Esophagus muscularis mucosa (tissue), 4 donors: ENCODE measurements at regions not wholly inside any gene's neighbourhood (a gene's known extent, or its start where the extent isn't known, plus 50 kb on each side); places are given as distances from the start of the nearest gene placed in this dataset.
"Not testable (repeated sequence)": the region's sequence is repeated elsewhere in the genome, so short reads cannot be mapped to it uniquely, and the experiment has no call there.

Source experiments
- DNase-seq: peaks from one replicate; pipeline ENCODE4 v3.0.0-alpha.2; 2017; ENCODE audit errors: extremely low spot score
- H3K27ac ChIP-seq, 4 donors: fragments of 200-600 bp; sonication (generic); replicated peaks in 1 of 4; 1 replicate in 3 of 4; 2 replicates in 1 of 4; pipeline ENCODE4 v1.5.1; 2016 to 2019; ENCODE audit warnings: mild to moderate bottlenecking in 1 of 4
- H3K27me3 ChIP-seq, 4 donors: fragments of 200-600 bp; sonication (generic); one replicate each; pipeline versions ENCODE4 v1.5.1 to v1.6.0; 2016 to 2019
- H3K36me3 ChIP-seq, 4 donors: fragments of 200-600 bp; sonication (generic); one replicate each; pipeline ENCODE4 v1.5.1; 2016 to 2019
- H3K4me1 ChIP-seq, 4 donors: fragments of 200-600 bp; sonication (generic); one replicate each; pipeline ENCODE4 v1.5.1; 2016 to 2019
- H3K4me3 ChIP-seq, 4 donors: fragments of 200-600 bp; sonication (generic); 1 replicate in 2 of 4; 2 replicates in 2 of 4; pipeline ENCODE4 v1.5.1; 2016 to 2019; ENCODE audit warnings: mild to moderate bottlenecking in 4 of 4, moderate library complexity in 1 of 4
- H3K9me3 ChIP-seq, 4 donors: fragments of 200-600 bp; sonication (generic); 1 replicate in 3 of 4; 2 replicates in 1 of 4; pipeline ENCODE4 v1.5.1; 2016 to 2019
- CTCF ChIP-seq, 3 experiments: fragments of 200-600 bp in 2 of 3; fragments of 450-650 bp in 1 of 3; sonication (generic) in 2 of 3; IDR thresholded peaks; one replicate each; pipeline ENCODE4 v1.5.1; 2017 to 2019; ENCODE audit warnings: antibody characterized with exemption in 3 of 3, mild to moderate bottlenecking in 2 of 3, moderate library complexity in 1 of 3
- EP300 ChIP-seq: sonication (generic); formaldehyde crosslinking; IDR thresholded peaks from one replicate; pipeline ENCODE4 v1.6.1; 2017; ENCODE audit warnings: antibody characterized with exemption
- POLR2A ChIP-seq: fragments of 450-650 bp; IDR thresholded peaks from one replicate; pipeline ENCODE4 v1.6.1; 2017; ENCODE audit warnings: antibody characterized with exemption, moderate library complexity, mild to moderate bottlenecking, low read depth
- POLR2AphosphoS5 ChIP-seq, 2 donors: sonication (generic); formaldehyde crosslinking; IDR thresholded peaks; one replicate each; pipeline ENCODE4 v1.6.1; 2017; ENCODE audit warnings: antibody characterized with exemption in 2 of 2
- WGBS: methylation state at CpG from one replicate; pipeline ENCODE4 v1.1.5; 2018; 5-methylcytosine and 5-hydroxymethylcytosine counted together
- intact Hi-C: fragments of 100-400 bp; cut with DNase I; formaldehyde crosslinking; loops from one replicate; pipeline ENCODE4 v1.15.1; 2023

- DNase-seq, result peak; percentile 78
- Histone ChIP-seq H3K27me3 (peaks cover 0 to 61% (median 0%) of the 10 kb centered on the region in 4 donors), H3K36me3 (no peaks in the 10 kb centered on the region), H3K4me1 (no peaks in the 10 kb centered on the region), H3K9me3 (no peaks in the 10 kb centered on the region), H3K4me3 (no peak overlapping the region), H3K27ac (no peak overlapping the region)
- no peak for TF ChIP-seq CTCF (IDR thresholded peaks at IDR 0.05)
- no peak for TF ChIP-seq POLR2AphosphoS5 (IDR thresholded peaks at IDR 0.05)
- TF ChIP-seq POLR2A, result no peak
- TF ChIP-seq EP300, result no peak
- intact Hi-C loops, result no loop called here
- 69% methylated on average over 5 of the region's 5 CpGs for WGBS
These were observed 63.8 kb upstream of the VPREB1 start for GRCh38 chr22:22180738-22181285.

- H3K27ac ChIP-seq, result no peak overlapping the region
- peak; percentile 39 for DNase-seq
- no peaks in the 10 kb centered on the region for H3K36me3 ChIP-seq
- TF ChIP-seq POLR2AphosphoS5 (IDR thresholded peaks at IDR 0.05) (no peak), EP300 (no peak), POLR2A (no peak), CTCF (IDR thresholded peaks at IDR 0.05) (no peak)
- H3K4me3 ChIP-seq, result no peak overlapping the region
- intact Hi-C loops, result no loop called here
- no peaks in the 10 kb centered on the region for H3K4me1 ChIP-seq
- H3K27me3 ChIP-seq, result peaks cover 0 to 59% (median 0%) of the 10 kb centered on the region in 4 donors
- WGBS, result 80% methylated on average over 3 of the region's 3 CpGs
- no peaks in the 10 kb centered on the region for H3K9me3 ChIP-seq
These were observed 64.7 kb upstream of the VPREB1 start for GRCh38 chr22:22179858-22180257.

DNA sequence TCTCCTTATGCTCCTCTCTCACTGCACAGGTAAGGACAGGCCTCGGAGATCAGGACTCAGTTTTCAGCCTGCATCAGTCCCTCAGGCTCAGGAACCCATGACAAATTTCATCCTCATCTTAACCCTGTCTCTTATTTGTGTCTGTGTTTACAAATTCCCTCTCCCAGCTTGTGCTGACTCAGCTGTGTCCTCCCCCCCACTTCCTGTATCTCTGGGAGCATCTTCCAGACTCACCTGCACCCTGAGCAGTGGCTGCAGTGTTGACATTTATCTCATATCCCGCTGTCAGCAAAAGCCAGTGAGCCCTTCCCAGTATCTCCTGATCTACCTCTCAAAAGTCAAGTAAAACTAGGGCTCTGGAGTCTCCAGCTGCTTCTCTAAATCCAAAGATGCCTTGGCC is 65.6 kb upstream of the VPREB1 start:
- DNase-seq, result no peak
- Histone ChIP-seq H3K4me3 (no peak overlapping the region), H3K9me3 (no peaks in the 10 kb centered on the region), H3K27ac (no peak overlapping the region), H3K27me3 (peaks cover 0 to 59% (median 0%) of the 10 kb centered on the region in 4 donors), H3K4me1 (no peaks in the 10 kb centered on the region), H3K36me3 (no peaks in the 10 kb centered on the region)
- TF ChIP-seq EP300, result no peak
- intact Hi-C loops, result no loop called here
- 77% methylated on average over 2 of the region's 2 CpGs for WGBS

DNA sequence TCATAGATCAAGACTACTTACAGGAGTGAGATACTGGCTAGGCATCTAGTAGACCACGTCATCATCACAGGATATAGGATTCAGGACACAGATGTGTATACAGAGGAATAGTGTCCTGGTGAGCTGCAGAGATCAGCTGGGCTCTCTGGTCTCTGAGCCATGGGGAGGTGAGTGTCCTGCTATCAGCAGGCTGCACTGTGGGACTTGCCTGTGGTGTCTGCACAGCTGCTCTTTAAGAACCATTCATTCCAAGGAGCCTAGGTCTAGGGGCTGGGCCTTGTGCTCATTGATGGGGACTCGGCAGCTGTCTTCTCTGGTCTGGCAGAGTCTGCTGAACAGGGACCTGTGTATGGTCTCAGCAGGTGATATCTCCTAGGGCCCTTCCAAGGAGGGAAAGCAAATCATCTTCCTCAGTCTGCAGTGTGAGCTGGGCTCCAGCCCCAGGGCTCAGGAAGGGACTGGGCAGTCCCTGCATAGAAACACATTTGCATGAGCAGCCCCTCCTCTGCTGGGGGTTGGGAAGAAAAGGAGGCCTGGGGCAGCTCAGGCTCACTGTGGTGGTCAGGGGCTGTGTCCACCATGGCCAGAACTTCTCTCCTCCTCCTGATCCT is 66.1 kb upstream of the VPREB1 start:
- Histone ChIP-seq H3K9me3 (no peaks in the 10 kb centered on the region), H3K4me1 (no peaks in the 10 kb centered on the region), H3K27me3 (peaks cover 0 to 59% (median 0%) of the 10 kb centered on the region in 4 donors), H3K36me3 (no peaks in the 10 kb centered on the region), H3K27ac (no peak overlapping the region), H3K4me3 (no peak overlapping the region)
- 79% methylated on average over 2 of the region's 2 CpGs for WGBS
- no peak for DNase-seq
- no peak for TF ChIP-seq POLR2A
- no peak for TF ChIP-seq EP300
- TF ChIP-seq CTCF (IDR thresholded peaks at IDR 0.05), result no peak
- no peak for TF ChIP-seq POLR2AphosphoS5 (IDR thresholded peaks at IDR 0.05)
- intact Hi-C loops, result no loop called here

DNA sequence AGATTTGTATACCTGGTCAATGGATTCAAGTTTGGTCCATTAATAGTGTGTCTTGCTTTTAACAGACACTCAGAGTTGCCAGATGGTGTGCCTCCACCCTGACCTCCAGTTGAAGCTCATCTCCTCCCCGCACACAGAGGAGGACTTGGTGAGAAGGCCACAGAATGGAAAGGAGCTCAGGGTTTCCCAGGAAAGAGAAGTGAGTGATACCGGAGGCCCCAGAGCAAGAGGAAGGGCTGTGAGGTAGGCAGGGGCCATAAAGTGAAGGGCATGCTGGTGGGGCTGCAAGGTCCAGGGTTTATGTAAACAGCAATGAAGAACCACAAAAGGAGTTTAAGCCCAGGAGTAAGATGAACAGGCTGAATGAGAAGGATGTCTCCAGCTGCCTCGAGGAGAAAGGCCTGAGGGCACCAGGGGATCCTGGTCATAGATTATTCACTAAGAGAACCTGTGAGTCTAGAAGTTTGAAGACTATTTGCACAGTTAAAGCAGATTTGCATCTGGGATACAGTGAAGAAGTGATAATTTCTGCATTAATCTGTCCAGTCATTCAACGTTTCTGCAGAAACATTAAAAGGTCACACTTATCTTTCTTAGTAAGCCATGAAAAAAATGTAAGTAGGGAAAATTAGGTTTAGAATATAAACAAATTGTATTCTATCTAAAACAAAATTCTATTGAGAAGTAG is 67.5 kb upstream of the VPREB1 start:
- H3K4me3 ChIP-seq, result no peak overlapping the region
- no peaks in the 10 kb centered on the region for H3K4me1 ChIP-seq
- no peak overlapping the region for H3K27ac ChIP-seq
- no peak for TF ChIP-seq CTCF (IDR thresholded peaks at IDR 0.05)
- no peak for TF ChIP-seq EP300
- TF ChIP-seq POLR2A, result no peak
- no peak for TF ChIP-seq POLR2AphosphoS5 (IDR thresholded peaks at IDR 0.05)
- H3K27me3 ChIP-seq, result peaks cover 0 to 55% (median 0%) of the 10 kb centered on the region in 4 donors
- WGBS, result 70% methylated on average over 4 of the region's 4 CpGs
- H3K9me3 ChIP-seq, result no peaks in the 10 kb centered on the region
- peak; percentile 57 for DNase-seq
- intact Hi-C loops, result no loop called here
- H3K36me3 ChIP-seq, result no peaks in the 10 kb centered on the region

- DNase-seq, H3K9me3 ChIP-seq, H3K4me1 ChIP-seq, H3K4me3 ChIP-seq, H3K27ac ChIP-seq, H3K36me3 ChIP-seq, intact Hi-C loops: not testable (repeated sequence)
- 47% methylated on average over 6 of the region's 6 CpGs for WGBS
- H3K27me3 ChIP-seq, result peaks cover 0 to 24% (median 0%) of the 10 kb centered on the region in 4 donors
These were observed 71.5 kb upstream of the VPREB1 start for GRCh38 chr22:22172896-22173628.
